HUES64 (cell line): ENCODE measurements at regions not wholly inside any gene's neighbourhood (a gene's known extent, or its start where the extent isn't known, plus 50 kb on each side); places are given as distances from the start of the nearest gene placed in this dataset.
"Not testable (repeated sequence)": the region's sequence is repeated elsewhere in the genome, so short reads cannot be mapped to it uniquely, and the experiment has no call there.

Experiments
- H3K27ac ChIP-seq: 2 replicates; pipeline ENCODE4 v1.7.0; 2013; ENCODE audit warnings: low read depth, low read length, inconsistent platforms
- H3K27me3 ChIP-seq: 2 replicates; pipeline ENCODE4 v1.6.1; 2013; ENCODE audit warnings: mild to moderate bottlenecking, low read length; ENCODE audit not compliant: insufficient read depth
- H3K36me3 ChIP-seq: 2 replicates; pipeline ENCODE4 v1.6.1; 2013; ENCODE audit warnings: mild to moderate bottlenecking, low read length; ENCODE audit not compliant: insufficient read depth
- H3K4me1 ChIP-seq: 2 replicates; pipeline ENCODE4 v1.6.1; 2013; ENCODE audit warnings: mild to moderate bottlenecking, low read length, moderate library complexity; ENCODE audit not compliant: insufficient read depth
- H3K4me3 ChIP-seq: 2 replicates; pipeline ENCODE4 v1.5.1; 2013; ENCODE audit warnings: mild to moderate bottlenecking, low read length, moderate library complexity
- H3K9ac ChIP-seq: 2 replicates; pipeline ENCODE4 v1.6.1; 2013; ENCODE audit warnings: mild to moderate bottlenecking, low read depth, low read length
- H3K9me3 ChIP-seq: 2 replicates; pipeline ENCODE4 v1.6.1; 2013; ENCODE audit warnings: low read depth, low read length; ENCODE audit not compliant: insufficient read depth
- WGBS: fragments of 150-250, 120-280 bp; methylation state at CpG from one replicate; pipeline ENCODE4 v1.1.7; 2013; ENCODE audit warnings: missing lambda C conversion rate; 5-methylcytosine and 5-hydroxymethylcytosine counted together

- Histone ChIP-seq H3K9ac (no peak overlapping the region), H3K27me3 (no peaks in the 10 kb centered on the region), H3K4me1 (no peaks in the 10 kb centered on the region), H3K9me3 (no peaks in the 10 kb centered on the region), H3K36me3 (no peaks in the 10 kb centered on the region), H3K27ac (no peak overlapping the region), H3K4me3 (no peak overlapping the region)
- no CpG with 5 or more reads among the region's 2 CpGs for WGBS
Measured at GRCh38 chr3:118208642-118209041, 826.0 kb downstream of the IGSF11 start.

- H3K4me3 ChIP-seq: no peak overlapping the region
- H3K36me3 ChIP-seq: no peaks in the 10 kb centered on the region
- H3K4me1 ChIP-seq: no peaks in the 10 kb centered on the region
- no peak overlapping the region for H3K9ac ChIP-seq
- H3K27ac ChIP-seq: no peak overlapping the region
- no peaks in the 10 kb centered on the region for H3K27me3 ChIP-seq
- no peaks in the 10 kb centered on the region for H3K9me3 ChIP-seq
Measured at GRCh38 chr3:118213892-118214291, 820.8 kb downstream of the IGSF11 start.

- Histone ChIP-seq H3K4me1 (no peaks in the 10 kb centered on the region), H3K27me3 (no peaks in the 10 kb centered on the region), H3K9me3 (peaks cover 3% of the 10 kb centered on the region; the same call in 1 of the 2 replicates), H3K4me3 (no peak overlapping the region), H3K27ac (no peak overlapping the region), H3K36me3 (no peaks in the 10 kb centered on the region), H3K9ac (no peak overlapping the region)
- WGBS: 89% methylated on average over 2 of the region's 3 CpGs
Measured at GRCh38 chr3:118226206-118226605, 808.4 kb downstream of the IGSF11 start.

- WGBS: 100% methylated on average over 1 of the region's 2 CpGs
- Histone ChIP-seq H3K9me3 (no peaks in the 10 kb centered on the region), H3K27ac (no peak overlapping the region), H3K4me1 (no peaks in the 10 kb centered on the region), H3K36me3 (no peaks in the 10 kb centered on the region), H3K9ac (no peak overlapping the region), H3K4me3 (no peak overlapping the region), H3K27me3 (no peaks in the 10 kb centered on the region)
Measured at GRCh38 chr3:118227191-118227590, 807.5 kb downstream of the IGSF11 start.

- Histone ChIP-seq H3K9ac (no peak overlapping the region), H3K27ac (no peak overlapping the region), H3K9me3 (no peaks in the 10 kb centered on the region), H3K36me3 (no peaks in the 10 kb centered on the region), H3K4me3 (no peak overlapping the region), H3K4me1 (no peaks in the 10 kb centered on the region), H3K27me3 (no peaks in the 10 kb centered on the region)
- 94% methylated on average over 1 of the region's 1 CpG for WGBS
Measured at GRCh38 chr3:118228151-118228550, 806.5 kb downstream of the IGSF11 start.

- no peaks in the 10 kb centered on the region for H3K4me1 ChIP-seq
- no peak overlapping the region for H3K27ac ChIP-seq
- no peak overlapping the region for H3K4me3 ChIP-seq
- no peaks in the 10 kb centered on the region for H3K9me3 ChIP-seq
- H3K27me3 ChIP-seq: no peaks in the 10 kb centered on the region
- WGBS: 92% methylated on average over 1 of the region's 1 CpG
- no peaks in the 10 kb centered on the region for H3K36me3 ChIP-seq
- no peak overlapping the region for H3K9ac ChIP-seq
Measured at GRCh38 chr3:118229196-118229595, 805.5 kb downstream of the IGSF11 start.

- 100% methylated on average over 2 of the region's 2 CpGs for WGBS
- Histone ChIP-seq H3K4me1 (no peaks in the 10 kb centered on the region), H3K36me3 (no peaks in the 10 kb centered on the region), H3K9ac (no peak overlapping the region), H3K27me3 (no peaks in the 10 kb centered on the region), H3K9me3 (no peaks in the 10 kb centered on the region), H3K27ac (no peak overlapping the region), H3K4me3 (no peak overlapping the region)
Measured at GRCh38 chr3:118231578-118231977, 803.1 kb downstream of the IGSF11 start.

- H3K36me3 ChIP-seq: no peaks in the 10 kb centered on the region
- no peak overlapping the region for H3K9ac ChIP-seq
- H3K27ac ChIP-seq: no peak overlapping the region
- 93% methylated on average over 4 of the region's 5 CpGs for WGBS
- no peak overlapping the region for H3K4me3 ChIP-seq
- H3K27me3 ChIP-seq: no peaks in the 10 kb centered on the region
- no peaks in the 10 kb centered on the region for H3K9me3 ChIP-seq
- H3K4me1 ChIP-seq: no peaks in the 10 kb centered on the region
Measured at GRCh38 chr3:118239253-118239652, 795.4 kb downstream of the IGSF11 start.

- 70% methylated on average over 3 of the region's 3 CpGs for WGBS
- Histone ChIP-seq H3K9ac (no peak overlapping the region), H3K4me1 (no peaks in the 10 kb centered on the region), H3K36me3 (no peaks in the 10 kb centered on the region), H3K9me3 (no peaks in the 10 kb centered on the region), H3K27me3 (no peaks in the 10 kb centered on the region), H3K27ac (no peak overlapping the region), H3K4me3 (no peak overlapping the region)
Measured at GRCh38 chr3:118244761-118245160, 789.9 kb downstream of the IGSF11 start.

- no peak overlapping the region for H3K9ac ChIP-seq
- H3K4me1 ChIP-seq: no peaks in the 10 kb centered on the region
- H3K27ac ChIP-seq: no peak overlapping the region
- H3K27me3 ChIP-seq: no peaks in the 10 kb centered on the region
- no peak overlapping the region for H3K4me3 ChIP-seq
- no peaks in the 10 kb centered on the region for H3K36me3 ChIP-seq
- 90% methylated on average over 5 of the region's 5 CpGs for WGBS
- no peaks in the 10 kb centered on the region for H3K9me3 ChIP-seq
Measured at GRCh38 chr3:118245312-118245711, 789.3 kb downstream of the IGSF11 start.

- H3K27ac ChIP-seq: peak overlapping the region; percentile 49; the same call in 1 of the 2 replicates
- WGBS: 92% methylated on average over 1 of the region's 1 CpG
- not testable (repeated sequence) for H3K9me3 ChIP-seq, H3K4me3 ChIP-seq, H3K27me3 ChIP-seq, H3K4me1 ChIP-seq, H3K9ac ChIP-seq, H3K36me3 ChIP-seq
Measured at GRCh38 chr3:118258850-118259249, 775.8 kb downstream of the IGSF11 start.

GRCh38 chr3:118262800-118263402 lies 771.7 kb downstream of the IGSF11 start:
- Histone ChIP-seq H3K4me1 (no peaks in the 10 kb centered on the region), H3K4me3 (no peak overlapping the region), H3K27ac (no peak overlapping the region), H3K9me3 (no peaks in the 10 kb centered on the region), H3K27me3 (no peaks in the 10 kb centered on the region), H3K36me3 (no peaks in the 10 kb centered on the region), H3K9ac (no peak overlapping the region)
- WGBS: 95% methylated on average over 4 of the region's 5 CpGs
